ENCODE measurements at regions not wholly inside any gene's neighbourhood (a gene's known extent, or its start where the extent isn't known, plus 50 kb on each side); places are given as distances from the start of the nearest gene placed in this dataset.
"Not testable (repeated sequence)": the region's sequence is repeated elsewhere in the genome, so short reads cannot be mapped to it uniquely, and the experiment has no call there.

- not testable (repeated sequence) for H3K4me3 ChIP-seq (ENCODE audit: low read depth, low read length); DNase-seq (ENCODE audit: low read depth)
These were observed 279.9 kb downstream of the PLS3 start for GRCh38 chrX:115840729-115841409.

GRCh38 chrX:115850986-115851385 is 290.0 kb downstream of the PLS3 start:
- H3K4me3 ChIP-seq (ENCODE audit: low read depth, low read length); DNase-seq (ENCODE audit: low read depth): not testable (repeated sequence)

GRCh38 chrX:115853260-115853659 is 292.3 kb downstream of the PLS3 start:
- DNase-seq (ENCODE audit: low read depth); H3K4me3 ChIP-seq (ENCODE audit: low read depth, low read length): not testable (repeated sequence)

- DNase-seq (ENCODE audit: low read depth); H3K4me3 ChIP-seq (ENCODE audit: low read depth, low read length): not testable (repeated sequence)
These were observed 289.4 kb upstream of the AGTR2 start for GRCh38 chrX:115881170-115881569.

- not testable (repeated sequence) for H3K4me3 ChIP-seq (ENCODE audit: low read depth, low read length); DNase-seq (ENCODE audit: low read depth)
These were observed 286.4 kb upstream of the AGTR2 start for GRCh38 chrX:115884121-115884520.

- not testable (repeated sequence) for H3K4me3 ChIP-seq (ENCODE audit: low read depth, low read length)
These were observed 282.5 kb upstream of the AGTR2 start for GRCh38 chrX:115888041-115888440.

GRCh38 chrX:115888519-115888918 is 282.0 kb upstream of the AGTR2 start:
- DNase-seq (ENCODE audit: low read depth); H3K4me3 ChIP-seq (ENCODE audit: low read depth, low read length): not testable (repeated sequence)

More at GRCh38 chrX:115888041-115888440, 282.5 kb upstream of the AGTR2 start:
- not testable (repeated sequence) for DNase-seq (ENCODE audit: low read depth)

GRCh38 chrX:115889121-115889890 is 281.2 kb upstream of the AGTR2 start:
- no peak for TF ChIP-seq CTCF (conservative IDR thresholded peaks at IDR 0.05; ENCODE audit: low read depth, low read length)
- H3K4me3 ChIP-seq (ENCODE audit: low read depth, low read length), result no peak overlapping the region
- no peak for DNase-seq (ENCODE audit: low read depth)

GRCh38 chrX:115892056-115892708 is 278.4 kb upstream of the AGTR2 start:
- DNase-seq (ENCODE audit: low read depth), result no peak
- no peak overlapping the region for H3K4me3 ChIP-seq (ENCODE audit: low read depth, low read length)
- no peak for TF ChIP-seq CTCF (conservative IDR thresholded peaks at IDR 0.05; ENCODE audit: low read depth, low read length)

GRCh38 chrX:115892787-115893671 is 277.5 kb upstream of the AGTR2 start:
- no peak overlapping the region for H3K4me3 ChIP-seq (ENCODE audit: low read depth, low read length)
- peak; percentile 21 for DNase-seq (ENCODE audit: low read depth)

More at GRCh38 chrX:115892787-115893671, 277.5 kb upstream of the AGTR2 start:
- no peak for TF ChIP-seq CTCF (conservative IDR thresholded peaks at IDR 0.05; ENCODE audit: low read depth, low read length)
